CD1c-positive myeloid dendritic cell (primary cell): ENCODE measurements at regions not wholly inside any gene's neighbourhood (a gene's known extent, or its start where the extent isn't known, plus 50 kb on each side); places are given as distances from the start of the nearest gene placed in this dataset.

ENCODE experiments used
- DNase-seq: peaks from one replicate; pipeline ENCODE4 v3.0.0-alpha.2; 2016; ENCODE audit errors: extremely low spot score

- DNase-seq, result no peak
These were observed 549.0 kb upstream of the LUZP2 start for GRCh38 chr11:23947883-23948282.

GRCh38 chr11:23948851-23949250, 548.0 kb upstream of the LUZP2 start:
- no peak for DNase-seq

- no peak for DNase-seq
These were observed 542.7 kb upstream of the LUZP2 start for GRCh38 chr11:23953951-23954710.

- no peak for DNase-seq
These were observed 542.1 kb upstream of the LUZP2 start for GRCh38 chr11:23954730-23955129.

GRCh38 chr11:23956586-23956985, 540.3 kb upstream of the LUZP2 start:
- DNase-seq, result no peak

GRCh38 chr11:23957314-23957713, 539.5 kb upstream of the LUZP2 start:
- DNase-seq, result no peak

GRCh38 chr11:23959462-23959861, 537.4 kb upstream of the LUZP2 start:
- DNase-seq, result no peak

- DNase-seq, result no peak
These were observed 535.1 kb upstream of the LUZP2 start for GRCh38 chr11:23961503-23962338.

GRCh38 chr11:23973244-23973643, 523.6 kb upstream of the LUZP2 start:
- no peak for DNase-seq

- DNase-seq, result no peak
These were observed 522.8 kb upstream of the LUZP2 start for GRCh38 chr11:23974051-23974450.

- no peak for DNase-seq
These were observed 522.3 kb upstream of the LUZP2 start for GRCh38 chr11:23974601-23975000.

- no peak for DNase-seq
These were observed 520.4 kb upstream of the LUZP2 start for GRCh38 chr11:23976426-23976825.

GRCh38 chr11:23976841-23977271, 520.0 kb upstream of the LUZP2 start:
- DNase-seq, result no peak

GRCh38 chr11:23988381-23989006, 508.4 kb upstream of the LUZP2 start:
- DNase-seq, result no peak

GRCh38 chr11:23990346-23991164, 506.3 kb upstream of the LUZP2 start:
- DNase-seq, result no peak

GRCh38 chr11:23991165-23991539, 505.7 kb upstream of the LUZP2 start:
- DNase-seq, result no peak

GRCh38 chr11:23995891-23996290, 501.0 kb upstream of the LUZP2 start:
- no peak for DNase-seq

- no peak for DNase-seq
These were observed 499.5 kb upstream of the LUZP2 start for GRCh38 chr11:23997356-23997755.

GRCh38 chr11:24005202-24005876, 491.5 kb upstream of the LUZP2 start:
- no peak for DNase-seq

GRCh38 chr11:24043842-24044241, 453.0 kb upstream of the LUZP2 start:
- no peak for DNase-seq

- DNase-seq, result no peak
These were observed 450.1 kb upstream of the LUZP2 start for GRCh38 chr11:24046731-24047130.
